ENCODE measurements at regions not wholly inside any gene's neighbourhood (a gene's known extent, or its start where the extent isn't known, plus 50 kb on each side); places are given as distances from the start of the nearest gene placed in this dataset.
"Not testable (repeated sequence)": the region's sequence is repeated elsewhere in the genome, so short reads cannot be mapped to it uniquely, and the experiment has no call there.

DNA sequence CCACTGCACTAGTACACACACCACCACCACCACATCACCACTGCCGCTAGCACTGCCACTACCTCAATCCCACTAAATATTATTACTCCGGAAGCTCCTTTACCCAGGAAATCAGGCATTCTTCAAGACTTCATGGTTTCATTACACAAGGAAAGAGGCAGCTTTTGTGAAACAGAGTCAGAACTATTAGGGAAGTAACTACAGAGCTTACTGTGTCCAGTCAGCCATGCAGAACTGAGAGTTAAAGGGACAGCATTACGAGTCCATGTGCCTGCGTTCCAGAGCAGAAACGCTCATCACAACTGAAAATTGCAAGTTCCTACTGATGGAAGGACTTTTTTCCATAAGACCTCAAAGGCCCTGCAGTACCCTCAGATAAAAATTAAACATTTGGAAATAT lies 103.2 kb upstream of the FRG1 start:
- no peak for TF ChIP-seq CTCF (IDR thresholded peaks at IDR 0.05; ENCODE audit: control insufficient read depth, extremely low read depth, insufficient read depth)
- DNase-seq (ENCODE audit: low read depth): no peak
- no peak overlapping the region for H3K4me3 ChIP-seq (ENCODE audit: low read depth, low read length)

DNA sequence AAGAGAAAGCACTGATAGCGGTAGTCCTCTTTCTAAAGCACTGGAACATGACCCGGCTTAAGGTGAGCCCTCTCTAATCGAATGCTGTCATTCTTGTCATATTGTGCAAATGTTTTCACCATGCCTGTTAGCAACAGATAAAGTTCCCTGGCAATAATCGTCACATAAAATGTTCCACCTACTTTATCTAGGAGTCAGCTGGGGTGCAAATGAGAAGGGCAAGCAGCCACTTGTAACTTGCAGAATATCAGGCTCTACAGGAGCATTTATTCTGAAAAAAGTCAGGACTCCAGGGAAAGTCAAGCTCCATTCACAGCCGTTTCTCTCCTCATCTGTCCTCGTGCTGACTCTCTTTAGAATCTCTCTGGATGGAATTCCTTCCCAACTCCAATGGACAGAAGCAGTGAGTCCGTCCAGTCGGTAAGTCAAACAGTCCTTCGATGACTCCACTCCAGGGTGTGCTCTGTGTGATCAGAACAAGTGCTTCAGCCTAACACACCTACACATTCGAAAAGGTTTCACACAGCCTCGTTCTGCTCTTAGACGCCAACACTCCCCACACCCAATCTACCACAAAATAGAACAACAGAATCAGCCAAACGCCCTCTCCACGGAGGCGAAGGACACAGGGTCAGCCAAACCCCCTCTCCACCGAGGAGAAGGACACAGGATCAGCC lies 101.7 kb upstream of the FRG1 start:
- no peak for DNase-seq (ENCODE audit: low read depth)
- no peak for TF ChIP-seq CTCF (IDR thresholded peaks at IDR 0.05; ENCODE audit: control insufficient read depth, extremely low read depth, insufficient read depth)
- no peak overlapping the region for H3K4me3 ChIP-seq (ENCODE audit: low read depth, low read length)

GRCh38 chr4:189840356-189840755 lies 100.3 kb upstream of the FRG1 start:
- TF ChIP-seq CTCF (IDR thresholded peaks at IDR 0.05; ENCODE audit: control insufficient read depth, extremely low read depth, insufficient read depth): no peak
- DNase-seq (ENCODE audit: low read depth): no peak
- H3K4me3 ChIP-seq (ENCODE audit: low read depth, low read length): no peak overlapping the region

DNA sequence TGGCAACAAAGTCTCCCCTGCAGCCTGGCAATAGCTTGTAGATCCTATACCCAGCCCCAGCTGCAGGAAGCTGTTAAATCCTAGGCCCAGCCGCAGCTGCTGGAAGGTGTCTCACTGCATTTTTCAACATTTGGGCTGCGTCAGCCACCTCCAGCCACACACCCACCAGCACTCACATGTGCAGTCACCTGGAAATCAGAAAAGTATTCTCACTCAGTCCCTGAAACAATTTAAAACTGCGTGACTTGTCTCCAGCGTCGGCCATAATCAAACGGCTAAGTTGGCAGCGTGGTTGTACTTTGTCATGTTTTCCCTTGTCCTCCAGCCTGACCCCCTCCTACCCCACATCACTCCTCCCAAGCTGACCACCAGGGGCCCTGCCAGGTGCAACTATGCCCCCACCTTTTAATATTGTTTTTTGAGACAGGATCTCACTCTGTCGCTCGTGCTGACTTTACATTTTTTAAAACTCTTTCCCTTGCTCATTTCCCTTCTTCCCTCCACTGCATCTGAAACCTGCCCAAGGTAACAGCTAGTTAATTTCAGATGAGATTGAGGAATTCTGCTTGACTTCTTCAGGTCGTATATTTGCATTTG lies 97.2 kb upstream of the FRG1 start:
- DNase-seq (ENCODE audit: low read depth): no peak
- TF ChIP-seq CTCF (IDR thresholded peaks at IDR 0.05; ENCODE audit: control insufficient read depth, extremely low read depth, insufficient read depth): no peak
- no peak overlapping the region for H3K4me3 ChIP-seq (ENCODE audit: low read depth, low read length)

GRCh38 chr4:189845145-189845846 lies 95.4 kb upstream of the FRG1 start:
- no peak for TF ChIP-seq CTCF (IDR thresholded peaks at IDR 0.05; ENCODE audit: control insufficient read depth, extremely low read depth, insufficient read depth)
- H3K4me3 ChIP-seq (ENCODE audit: low read depth, low read length): no peak overlapping the region
- no peak for DNase-seq (ENCODE audit: low read depth)

DNA sequence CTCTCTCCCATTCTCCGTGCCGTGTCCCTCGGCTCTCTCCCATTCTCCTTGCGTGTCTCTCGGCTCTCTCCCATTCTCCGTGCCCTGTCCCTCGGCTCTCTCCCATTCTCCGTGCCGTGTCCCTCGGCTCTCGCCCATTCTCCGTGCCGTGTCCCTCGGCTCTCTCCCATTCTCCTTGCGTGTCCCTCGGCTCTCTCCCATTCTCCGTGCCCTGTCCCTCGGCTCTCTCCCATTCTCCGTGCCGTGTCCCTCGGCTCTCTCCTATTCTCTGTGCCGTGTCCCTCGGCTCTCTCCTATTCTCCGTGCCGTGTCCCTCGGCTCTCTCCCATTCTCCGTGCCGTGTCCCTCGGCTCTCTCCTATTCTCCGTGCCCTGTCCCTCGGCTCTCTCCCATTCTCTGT lies 94.6 kb upstream of the FRG1 start:
- H3K4me3 ChIP-seq (ENCODE audit: low read depth, low read length); DNase-seq (ENCODE audit: low read depth): not testable (repeated sequence)

- not testable (repeated sequence) for H3K4me3 ChIP-seq (ENCODE audit: low read depth, low read length); DNase-seq (ENCODE audit: low read depth)
Observed at GRCh38 chr4:189846608-189847007, 94.1 kb upstream of the FRG1 start.

GRCh38 chr4:189848672-189849071 lies 92.0 kb upstream of the FRG1 start:
- not testable (repeated sequence) for H3K4me3 ChIP-seq (ENCODE audit: low read depth, low read length); DNase-seq (ENCODE audit: low read depth)
